22Rv1 (cell line): ENCODE measurements at regions not wholly inside any gene's neighbourhood (a gene's known extent, or its start where the extent isn't known, plus 50 kb on each side); places are given as distances from the start of the nearest gene placed in this dataset.

Source experiments
- H3K27ac ChIP-seq: fragments of 450-650 bp; 2 replicates; pipeline ENCODE4 v1.5.1; 2017
- CTCF ChIP-seq: fragments of 450-650 bp; IDR thresholded peaks from 2 replicates; pipeline ENCODE4 v1.5.1; 2017; ENCODE audit warnings: mild to moderate bottlenecking
- ZFX ChIP-seq: fragments of 450-650 bp; IDR thresholded peaks from 2 replicates; pipeline ENCODE4 v1.6.1; 2017; ENCODE audit warnings: antibody characterized with exemption, borderline replicate concordance

GRCh38 chr13:24073657-24074056, 86.9 kb upstream of the SPATA13 start:
- no peak overlapping the region for H3K27ac ChIP-seq
- TF ChIP-seq ZFX (no peak), CTCF (no peak)

- no peak for TF ChIP-seq CTCF
- peak overlapping the region; percentile 91 for H3K27ac ChIP-seq
These were observed 85.8 kb upstream of the SPATA13 start for GRCh38 chr13:24074678-24075077.

- H3K27ac ChIP-seq, result peak overlapping the region; percentile 91
- TF ChIP-seq ZFX (no peak), CTCF (no peak)
These were observed 85.2 kb upstream of the SPATA13 start for GRCh38 chr13:24075137-24075975.

GRCh38 chr13:24076109-24076508, 84.4 kb upstream of the SPATA13 start:
- TF ChIP-seq ZFX, result no peak
- no peak for TF ChIP-seq CTCF
- H3K27ac ChIP-seq, result peak overlapping the region; percentile 91

- H3K27ac ChIP-seq, result peak overlapping the region; percentile 91
- no peak for TF ChIP-seq CTCF
- TF ChIP-seq ZFX, result no peak
These were observed 83.9 kb upstream of the SPATA13 start for GRCh38 chr13:24076636-24077035.

- H3K27ac ChIP-seq, result no peak overlapping the region
- TF ChIP-seq CTCF, result no peak
- TF ChIP-seq ZFX, result no peak
These were observed 80.4 kb upstream of the SPATA13 start for GRCh38 chr13:24080134-24080533.

- no peak overlapping the region for H3K27ac ChIP-seq
- TF ChIP-seq ZFX (no peak), CTCF (no peak)
These were observed 79.1 kb upstream of the SPATA13 start for GRCh38 chr13:24081387-24081786.
